ENCODE measurements at regions not wholly inside any gene's neighbourhood (a gene's known extent, or its start where the extent isn't known, plus 50 kb on each side); places are given as distances from the start of the nearest gene placed in this dataset.

DNA sequence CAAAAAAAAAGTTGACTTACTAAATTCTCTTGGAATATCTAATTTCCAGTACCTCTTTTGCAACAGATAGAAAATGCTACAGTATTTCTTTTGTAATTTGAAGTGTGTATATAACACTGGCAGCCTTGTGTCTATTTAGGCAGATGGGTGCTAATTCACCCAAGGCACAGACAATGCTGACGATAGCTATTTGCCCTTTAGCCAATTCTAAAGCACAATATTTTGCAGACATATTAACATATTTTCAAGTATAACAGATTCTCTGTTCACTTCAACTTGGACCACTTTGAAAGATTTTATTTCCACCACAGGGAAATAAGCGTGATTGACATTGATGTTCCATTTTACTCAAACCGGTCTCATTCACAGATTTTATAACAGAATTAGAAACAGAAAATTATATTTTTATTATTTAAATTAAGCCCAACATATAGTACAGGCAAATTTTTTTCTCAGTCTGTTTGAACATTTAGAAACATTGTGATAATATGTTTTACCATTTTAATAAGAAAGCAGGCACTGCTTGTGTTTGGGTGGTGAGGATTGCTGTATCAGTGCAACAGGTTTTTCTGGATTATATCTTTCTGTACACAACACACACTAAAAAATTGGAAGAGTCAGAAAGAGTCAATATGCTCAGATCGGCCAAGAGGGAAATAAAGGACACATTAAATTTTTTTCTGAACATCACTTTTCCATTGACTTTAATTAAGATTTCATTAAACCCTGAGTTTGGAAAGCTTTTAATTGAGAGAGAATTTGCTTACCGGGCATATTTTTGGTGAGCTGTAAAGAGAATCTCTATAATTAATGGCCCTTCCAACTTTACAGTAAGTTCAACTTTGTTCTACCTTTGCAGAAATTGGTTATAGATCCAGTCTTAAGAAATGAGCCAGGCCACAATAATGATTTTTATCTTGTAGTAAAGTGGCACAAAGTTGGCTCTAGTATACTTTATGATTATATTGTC is 327.3 kb upstream of the NR2F2 start:
- H3K27ac ChIP-seq (replicated peaks), result no peak overlapping the region
- no peak overlapping the region for H3K4me3 ChIP-seq (replicated peaks; ENCODE audit: insufficient read depth, low read length)
- DNase-seq (ENCODE audit: low read depth in 1 of 2, low spot score in 1 of 2), result no peak
- no peaks in the 10 kb centered on the region for H3K27me3 ChIP-seq (ENCODE audit: insufficient read depth, poor library complexity, severe bottlenecking)
- TF ChIP-seq, protein P1, sequence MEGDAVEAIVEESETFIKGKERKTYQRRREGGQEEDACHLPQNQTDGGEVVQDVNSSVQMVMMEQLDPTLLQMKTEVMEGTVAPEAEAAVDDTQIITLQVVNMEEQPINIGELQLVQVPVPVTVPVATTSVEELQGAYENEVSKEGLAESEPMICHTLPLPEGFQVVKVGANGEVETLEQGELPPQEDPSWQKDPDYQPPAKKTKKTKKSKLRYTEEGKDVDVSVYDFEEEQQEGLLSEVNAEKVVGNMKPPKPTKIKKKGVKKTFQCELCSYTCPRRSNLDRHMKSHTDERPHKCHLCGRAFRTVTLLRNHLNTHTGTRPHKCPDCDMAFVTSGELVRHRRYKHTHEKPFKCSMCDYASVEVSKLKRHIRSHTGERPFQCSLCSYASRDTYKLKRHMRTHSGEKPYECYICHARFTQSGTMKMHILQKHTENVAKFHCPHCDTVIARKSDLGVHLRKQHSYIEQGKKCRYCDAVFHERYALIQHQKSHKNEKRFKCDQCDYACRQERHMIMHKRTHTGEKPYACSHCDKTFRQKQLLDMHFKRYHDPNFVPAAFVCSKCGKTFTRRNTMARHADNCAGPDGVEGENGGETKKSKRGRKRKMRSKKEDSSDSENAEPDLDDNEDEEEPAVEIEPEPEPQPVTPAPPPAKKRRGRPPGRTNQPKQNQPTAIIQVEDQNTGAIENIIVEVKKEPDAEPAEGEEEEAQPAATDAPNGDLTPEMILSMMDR (IDR thresholded peaks at IDR 0.05; ENCODE audit: insufficient read depth, low read length), result no peak
- TF ChIP-seq POLR2AphosphoS5 (IDR thresholded peaks at IDR 0.05; ENCODE audit: low read depth) (no peak), SPI1 (IDR thresholded peaks at IDR 0.05; ENCODE audit: borderline replicate concordance, low read depth) (no peak), GABPA (IDR thresholded peaks at IDR 0.05; ENCODE audit: low read depth) (no peak)
- TF ChIP-seq, protein P2, sequence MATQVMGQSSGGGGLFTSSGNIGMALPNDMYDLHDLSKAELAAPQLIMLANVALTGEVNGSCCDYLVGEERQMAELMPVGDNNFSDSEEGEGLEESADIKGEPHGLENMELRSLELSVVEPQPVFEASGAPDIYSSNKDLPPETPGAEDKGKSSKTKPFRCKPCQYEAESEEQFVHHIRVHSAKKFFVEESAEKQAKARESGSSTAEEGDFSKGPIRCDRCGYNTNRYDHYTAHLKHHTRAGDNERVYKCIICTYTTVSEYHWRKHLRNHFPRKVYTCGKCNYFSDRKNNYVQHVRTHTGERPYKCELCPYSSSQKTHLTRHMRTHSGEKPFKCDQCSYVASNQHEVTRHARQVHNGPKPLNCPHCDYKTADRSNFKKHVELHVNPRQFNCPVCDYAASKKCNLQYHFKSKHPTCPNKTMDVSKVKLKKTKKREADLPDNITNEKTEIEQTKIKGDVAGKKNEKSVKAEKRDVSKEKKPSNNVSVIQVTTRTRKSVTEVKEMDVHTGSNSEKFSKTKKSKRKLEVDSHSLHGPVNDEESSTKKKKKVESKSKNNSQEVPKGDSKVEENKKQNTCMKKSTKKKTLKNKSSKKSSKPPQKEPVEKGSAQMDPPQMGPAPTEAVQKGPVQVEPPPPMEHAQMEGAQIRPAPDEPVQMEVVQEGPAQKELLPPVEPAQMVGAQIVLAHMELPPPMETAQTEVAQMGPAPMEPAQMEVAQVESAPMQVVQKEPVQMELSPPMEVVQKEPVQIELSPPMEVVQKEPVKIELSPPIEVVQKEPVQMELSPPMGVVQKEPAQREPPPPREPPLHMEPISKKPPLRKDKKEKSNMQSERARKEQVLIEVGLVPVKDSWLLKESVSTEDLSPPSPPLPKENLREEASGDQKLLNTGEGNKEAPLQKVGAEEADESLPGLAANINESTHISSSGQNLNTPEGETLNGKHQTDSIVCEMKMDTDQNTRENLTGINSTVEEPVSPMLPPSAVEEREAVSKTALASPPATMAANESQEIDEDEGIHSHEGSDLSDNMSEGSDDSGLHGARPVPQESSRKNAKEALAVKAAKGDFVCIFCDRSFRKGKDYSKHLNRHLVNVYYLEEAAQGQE (IDR thresholded peaks at IDR 0.05; ENCODE audit: insufficient replicate concordance, low read depth), result no peak

DNA sequence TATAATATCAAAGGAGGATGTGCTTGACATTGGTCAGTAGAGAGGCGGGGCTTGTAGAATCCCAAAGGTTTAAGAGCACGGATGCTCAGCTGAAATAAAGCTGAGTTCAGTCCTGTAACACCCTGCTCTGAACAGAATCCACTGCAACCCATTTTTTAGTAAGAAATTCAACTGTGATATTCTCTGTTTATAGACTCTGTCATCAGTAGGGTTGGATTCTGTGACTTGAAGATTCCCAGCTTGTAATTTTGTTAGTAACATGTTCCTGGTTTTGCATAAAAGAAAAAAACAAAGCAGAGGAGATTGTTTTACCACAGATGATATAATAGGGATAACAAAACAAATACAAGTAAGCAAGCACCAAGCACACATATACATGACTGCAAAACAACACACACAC is 324.6 kb upstream of the NR2F2 start:
- no peaks in the 10 kb centered on the region for H3K27me3 ChIP-seq (ENCODE audit: insufficient read depth, poor library complexity, severe bottlenecking)
- no peak overlapping the region for H3K4me3 ChIP-seq (replicated peaks; ENCODE audit: insufficient read depth, low read length)
- DNase-seq (ENCODE audit: low read depth in 1 of 2, low spot score in 1 of 2), result no peak
- TF ChIP-seq, protein P2 (IDR thresholded peaks at IDR 0.05; ENCODE audit: insufficient replicate concordance, low read depth), result no peak
- TF ChIP-seq GABPA (IDR thresholded peaks at IDR 0.05; ENCODE audit: low read depth) (no peak), SPI1 (IDR thresholded peaks at IDR 0.05; ENCODE audit: borderline replicate concordance, low read depth) (no peak), POLR2AphosphoS5 (IDR thresholded peaks at IDR 0.05; ENCODE audit: low read depth) (no peak)
- TF ChIP-seq, protein P1 (IDR thresholded peaks at IDR 0.05; ENCODE audit: insufficient read depth, low read length), result no peak
- no peak overlapping the region for H3K27ac ChIP-seq (replicated peaks)

DNA sequence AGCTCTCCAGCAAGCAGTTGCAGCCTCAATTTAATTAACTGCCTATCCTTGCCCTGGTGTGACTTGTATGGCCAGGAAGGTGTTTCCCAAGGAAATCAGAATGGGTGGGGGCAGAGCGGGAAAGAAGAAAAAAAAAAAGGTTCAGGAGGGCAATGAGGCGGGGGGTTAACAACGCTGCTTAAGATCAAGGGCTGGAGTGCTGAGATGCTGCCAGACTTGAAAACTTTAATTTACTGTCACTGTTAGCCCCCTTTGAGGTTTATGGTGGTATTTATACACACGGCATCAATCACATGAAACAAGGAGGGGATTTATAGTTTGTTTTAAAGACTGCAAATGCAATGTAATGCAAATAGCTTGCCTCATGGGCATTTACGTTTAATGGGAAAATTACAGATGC is 319.4 kb upstream of the NR2F2 start:
- no peak overlapping the region for H3K27ac ChIP-seq (replicated peaks)
- H3K4me3 ChIP-seq (replicated peaks; ENCODE audit: insufficient read depth, low read length), result no peak overlapping the region
- no peaks in the 10 kb centered on the region for H3K27me3 ChIP-seq (ENCODE audit: insufficient read depth, poor library complexity, severe bottlenecking)
- TF ChIP-seq GABPA (IDR thresholded peaks at IDR 0.05; ENCODE audit: low read depth) (no peak), SPI1 (IDR thresholded peaks at IDR 0.05; ENCODE audit: borderline replicate concordance, low read depth) (no peak), POLR2AphosphoS5 (IDR thresholded peaks at IDR 0.05; ENCODE audit: low read depth) (no peak)
- TF ChIP-seq, protein P1 (IDR thresholded peaks at IDR 0.05; ENCODE audit: insufficient read depth, low read length), result no peak
- TF ChIP-seq, protein P2 (IDR thresholded peaks at IDR 0.05; ENCODE audit: insufficient replicate concordance, low read depth), result no peak
- no peak for DNase-seq (ENCODE audit: low read depth in 1 of 2, low spot score in 1 of 2)
